AG04450 (cell line): ENCODE measurements at regions not wholly inside any gene's neighbourhood (a gene's known extent, or its start where the extent isn't known, plus 50 kb on each side); places are given as distances from the start of the nearest gene placed in this dataset.
"Not testable (repeated sequence)": the region's sequence is repeated elsewhere in the genome, so short reads cannot be mapped to it uniquely, and the experiment has no call there.

ENCODE experiments used
- CTCF ChIA-PET: fragments of 300-600, 350-600 bp; formaldehyde crosslinking; extraction: SDS; loops from one replicate; lab custom pipeline; 2022; ENCODE audit warnings: antibody characterized with exemption, inconsistent platforms; lab: Charles Lee
- POLR2A ChIA-PET: fragments of 350-600 bp; formaldehyde crosslinking; extraction: SDS; loops from one replicate; lab custom pipeline; 2021; ENCODE audit warnings: antibody characterized with exemption, inconsistent platforms; lab: Yijun Ruan, JAX
- DNase-seq: peaks from one replicate; pipeline ENCODE4 v3.0.0-alpha.2; 2011; ENCODE audit warnings: low read depth, low spot score
- H3K27ac ChIP-seq: one replicate; pipeline ENCODE4 v1.5.1; 2012; ENCODE audit warnings: low read depth, low read length, control low read depth
- H3K27me3 ChIP-seq: one replicate; pipeline ENCODE4 v1.6.0; 2012; ENCODE audit warnings: low read length; ENCODE audit not compliant: control insufficient read depth, insufficient read depth
- H3K4me3 ChIP-seq: 2 replicates; pipeline ENCODE4 v1.5.1; 2011; ENCODE audit warnings: mild to moderate bottlenecking, low read depth, low read length, control low read depth
- H3K9me3 ChIP-seq: 2 replicates; pipeline ENCODE4 v1.5.1; 2012; ENCODE audit warnings: low read length; ENCODE audit not compliant: control insufficient read depth, insufficient read depth
- TF ChIP-seq, protein P1 (sequence below): IDR thresholded peaks from 2 replicates; pipeline ENCODE4 v1.5.1; 2011; ENCODE audit warnings: low read depth, low read length, control low read depth, inconsistent platforms

DNA sequence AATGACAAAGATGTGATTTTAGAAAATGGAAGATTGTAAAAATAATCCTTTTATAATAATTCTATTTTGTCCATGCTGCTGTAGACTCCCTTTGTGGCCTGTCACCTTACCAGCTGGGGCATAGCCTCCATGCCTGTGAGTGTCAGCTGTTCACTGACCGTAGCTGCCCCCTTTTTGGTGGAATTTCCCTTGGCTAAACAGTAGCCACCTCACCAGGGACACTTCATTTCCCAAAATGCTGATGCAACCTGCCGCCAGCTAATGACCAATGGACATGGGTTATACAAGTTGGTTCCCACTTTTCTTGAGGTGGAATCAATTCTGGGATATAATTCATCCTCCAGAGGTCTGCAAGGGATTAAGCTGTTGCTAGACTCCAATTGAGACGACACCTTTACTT lies 368.4 kb downstream of the PRDM5 start:
- DNase-seq = no peak
- no peaks in the 10 kb centered on the region; the same call in 1 of the 2 replicates for H3K9me3 ChIP-seq
- no peak overlapping the region for H3K4me3 ChIP-seq
- H3K27ac ChIP-seq = no peak overlapping the region
- TF ChIP-seq, protein P1, sequence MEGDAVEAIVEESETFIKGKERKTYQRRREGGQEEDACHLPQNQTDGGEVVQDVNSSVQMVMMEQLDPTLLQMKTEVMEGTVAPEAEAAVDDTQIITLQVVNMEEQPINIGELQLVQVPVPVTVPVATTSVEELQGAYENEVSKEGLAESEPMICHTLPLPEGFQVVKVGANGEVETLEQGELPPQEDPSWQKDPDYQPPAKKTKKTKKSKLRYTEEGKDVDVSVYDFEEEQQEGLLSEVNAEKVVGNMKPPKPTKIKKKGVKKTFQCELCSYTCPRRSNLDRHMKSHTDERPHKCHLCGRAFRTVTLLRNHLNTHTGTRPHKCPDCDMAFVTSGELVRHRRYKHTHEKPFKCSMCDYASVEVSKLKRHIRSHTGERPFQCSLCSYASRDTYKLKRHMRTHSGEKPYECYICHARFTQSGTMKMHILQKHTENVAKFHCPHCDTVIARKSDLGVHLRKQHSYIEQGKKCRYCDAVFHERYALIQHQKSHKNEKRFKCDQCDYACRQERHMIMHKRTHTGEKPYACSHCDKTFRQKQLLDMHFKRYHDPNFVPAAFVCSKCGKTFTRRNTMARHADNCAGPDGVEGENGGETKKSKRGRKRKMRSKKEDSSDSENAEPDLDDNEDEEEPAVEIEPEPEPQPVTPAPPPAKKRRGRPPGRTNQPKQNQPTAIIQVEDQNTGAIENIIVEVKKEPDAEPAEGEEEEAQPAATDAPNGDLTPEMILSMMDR = no peak
- no peaks in the 10 kb centered on the region for H3K27me3 ChIP-seq
- POLR2A ChIA-PET = no interaction called here
- CTCF ChIA-PET = no interaction called here

DNA sequence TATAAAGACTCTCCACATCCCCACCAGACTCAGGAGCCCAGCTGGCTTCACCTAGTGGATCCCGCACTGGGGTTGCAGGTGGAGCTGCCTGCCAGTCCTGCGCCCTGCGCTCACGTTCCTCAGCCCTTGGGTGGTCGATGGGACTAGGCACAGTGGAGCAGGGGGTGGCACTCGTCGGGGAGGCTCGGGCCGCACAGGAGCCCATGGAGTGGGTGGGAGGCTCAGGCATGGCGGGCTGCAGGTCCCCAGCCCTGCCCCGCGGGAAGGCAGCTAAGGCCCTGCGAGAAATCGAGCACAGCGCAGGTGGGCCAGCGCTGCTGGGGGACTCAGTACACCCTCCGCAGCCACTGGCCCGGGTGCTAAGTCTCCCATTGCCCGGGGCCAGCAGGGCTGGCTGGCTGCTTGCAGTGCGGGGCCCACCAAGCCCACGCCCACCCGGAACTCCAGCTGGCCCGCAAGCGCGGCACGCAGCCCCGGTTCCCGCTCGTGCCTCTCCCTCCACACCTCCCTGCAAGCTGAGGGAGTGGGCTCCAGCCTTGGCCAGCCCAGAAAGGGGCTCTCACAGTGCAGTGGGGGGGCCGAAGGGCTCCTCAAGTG lies 371.8 kb downstream of the PRDM5 start:
- CTCF ChIA-PET, POLR2A ChIA-PET, H3K4me3 ChIP-seq, H3K27me3 ChIP-seq, H3K27ac ChIP-seq, H3K9me3 ChIP-seq, DNase-seq: not testable (repeated sequence)

DNA sequence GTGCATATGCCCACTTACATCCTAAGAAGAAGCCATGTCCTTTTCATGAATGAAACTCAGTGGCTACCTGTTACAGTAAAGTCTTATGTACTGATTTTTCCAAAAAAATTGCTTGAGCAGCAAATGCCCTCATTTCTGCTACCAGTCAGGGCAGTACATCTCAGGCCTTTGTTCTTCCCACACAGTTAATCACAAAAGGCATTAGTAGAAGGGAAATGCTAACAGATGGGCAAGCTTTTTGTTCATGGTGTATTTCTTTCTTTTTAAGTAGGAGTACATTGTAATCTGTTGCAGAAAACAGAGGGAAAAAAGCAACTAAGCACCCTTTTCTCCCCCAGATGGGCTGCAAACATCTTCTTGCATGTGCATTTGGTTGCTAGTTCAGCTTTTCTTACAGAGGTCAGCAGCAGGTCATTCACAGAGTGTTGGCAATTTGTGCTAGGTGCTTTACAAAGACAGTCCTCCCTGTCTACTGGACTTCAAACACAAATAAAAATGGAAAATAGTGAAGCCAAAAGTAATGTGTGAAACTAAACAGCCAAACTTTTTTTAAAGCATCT lies 373.4 kb downstream of the PRDM5 start:
- ChIA-PET POLR2A (no interaction called here), CTCF (no interaction called here)
- DNase-seq = no peak
- H3K27ac ChIP-seq = no peak overlapping the region
- TF ChIP-seq, protein P1 = no peak
- H3K4me3 ChIP-seq = no peak overlapping the region
- no peaks in the 10 kb centered on the region; the same call in 1 of the 2 replicates for H3K9me3 ChIP-seq
- no peaks in the 10 kb centered on the region for H3K27me3 ChIP-seq

DNA sequence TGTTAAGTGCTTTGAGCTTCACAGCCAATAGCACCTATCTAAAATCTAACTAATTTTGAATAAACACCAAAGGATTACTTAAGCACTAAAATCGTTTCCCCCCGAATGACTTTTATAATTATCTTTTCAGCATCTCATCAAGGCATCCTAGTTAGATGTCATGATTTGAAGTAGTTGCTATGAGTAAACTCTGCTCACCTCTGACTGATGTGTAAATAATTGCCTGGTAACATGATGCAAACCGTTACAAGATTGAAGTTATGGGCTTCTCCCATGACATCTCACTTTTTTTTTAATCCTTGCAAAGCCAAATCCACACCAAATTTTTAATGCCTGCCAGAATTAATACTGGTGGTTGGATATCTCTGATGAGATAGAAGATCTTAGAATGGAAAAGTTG lies 377.1 kb downstream of the PRDM5 start:
- Histone ChIP-seq H3K4me3 (no peak overlapping the region), H3K9me3 (no peaks in the 10 kb centered on the region), H3K27me3 (no peaks in the 10 kb centered on the region), H3K27ac (no peak overlapping the region)
- ChIA-PET CTCF (no interaction called here), POLR2A (no interaction called here)
- TF ChIP-seq, protein P1 = no peak
- DNase-seq = no peak

DNA sequence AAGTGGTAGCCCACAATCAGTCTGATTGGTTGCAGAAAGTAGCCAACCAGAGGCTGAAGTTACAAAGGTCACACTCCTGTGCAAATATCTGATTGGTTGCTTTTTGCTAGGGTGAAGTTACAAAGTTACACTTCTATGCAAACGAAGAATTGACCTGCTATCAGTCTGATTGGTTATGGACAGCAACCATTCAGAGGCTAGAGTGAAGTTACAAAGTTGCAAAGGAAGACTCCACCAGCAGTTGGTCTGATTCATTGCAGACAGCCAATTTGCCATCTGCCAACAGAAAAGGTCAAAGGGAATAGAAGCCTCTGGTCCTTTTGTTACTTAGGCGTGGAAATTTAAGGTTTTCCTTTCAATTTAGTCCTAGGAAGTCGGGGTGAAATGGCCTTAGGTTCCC lies 377.7 kb downstream of the PRDM5 start:
- H3K27ac ChIP-seq = no peak overlapping the region
- no peaks in the 10 kb centered on the region for H3K9me3 ChIP-seq
- CTCF ChIA-PET = no interaction called here
- POLR2A ChIA-PET = no interaction called here
- TF ChIP-seq, protein P1 = no peak
- H3K27me3 ChIP-seq = no peaks in the 10 kb centered on the region
- H3K4me3 ChIP-seq = no peak overlapping the region
- no peak for DNase-seq
